ENCODE measurements at regions not wholly inside any gene's neighbourhood (a gene's known extent, or its start where the extent isn't known, plus 50 kb on each side); places are given as distances from the start of the nearest gene placed in this dataset.

DNA sequence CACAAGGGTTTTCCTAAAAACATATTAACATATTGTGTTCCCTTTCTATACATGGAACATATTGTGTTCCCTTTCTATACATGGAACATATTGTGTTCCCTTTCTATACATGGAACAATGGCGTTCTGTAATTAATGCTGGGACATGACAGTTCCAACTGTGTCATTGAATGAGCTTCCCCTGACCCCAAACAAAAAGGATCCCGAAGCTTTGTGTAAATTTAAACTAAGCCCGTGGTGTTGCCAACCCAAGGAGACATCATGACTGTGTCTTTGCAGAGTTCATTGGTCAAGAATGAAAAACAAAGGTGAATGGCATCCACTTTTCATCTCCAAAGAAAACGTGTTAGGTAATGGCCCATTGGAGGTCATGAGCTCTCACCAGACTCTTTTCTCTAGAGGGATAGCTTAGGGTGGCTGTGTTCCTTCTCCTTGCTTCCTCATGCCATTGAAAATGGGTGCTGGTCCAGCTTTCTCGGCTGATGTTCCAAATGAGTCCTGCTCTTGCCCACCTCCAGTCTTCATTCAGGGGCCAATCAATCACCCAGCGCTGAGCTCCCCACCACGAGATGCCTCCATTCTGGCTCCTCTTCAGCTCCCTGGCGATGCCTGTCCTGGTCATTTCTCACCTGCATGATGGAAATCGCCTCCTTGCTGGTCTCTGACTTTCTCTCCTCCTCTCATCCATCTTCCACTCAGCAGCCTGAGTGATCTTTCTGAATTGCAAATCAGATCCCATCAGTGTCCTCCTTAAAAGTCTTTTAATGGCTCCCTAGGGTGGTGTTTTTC lies 156.1 kb downstream of the VRK1 start:
- TF ChIP-seq POLR2A (IDR thresholded peaks at IDR 0.05): no peak
- TF ChIP-seq, protein P1, sequence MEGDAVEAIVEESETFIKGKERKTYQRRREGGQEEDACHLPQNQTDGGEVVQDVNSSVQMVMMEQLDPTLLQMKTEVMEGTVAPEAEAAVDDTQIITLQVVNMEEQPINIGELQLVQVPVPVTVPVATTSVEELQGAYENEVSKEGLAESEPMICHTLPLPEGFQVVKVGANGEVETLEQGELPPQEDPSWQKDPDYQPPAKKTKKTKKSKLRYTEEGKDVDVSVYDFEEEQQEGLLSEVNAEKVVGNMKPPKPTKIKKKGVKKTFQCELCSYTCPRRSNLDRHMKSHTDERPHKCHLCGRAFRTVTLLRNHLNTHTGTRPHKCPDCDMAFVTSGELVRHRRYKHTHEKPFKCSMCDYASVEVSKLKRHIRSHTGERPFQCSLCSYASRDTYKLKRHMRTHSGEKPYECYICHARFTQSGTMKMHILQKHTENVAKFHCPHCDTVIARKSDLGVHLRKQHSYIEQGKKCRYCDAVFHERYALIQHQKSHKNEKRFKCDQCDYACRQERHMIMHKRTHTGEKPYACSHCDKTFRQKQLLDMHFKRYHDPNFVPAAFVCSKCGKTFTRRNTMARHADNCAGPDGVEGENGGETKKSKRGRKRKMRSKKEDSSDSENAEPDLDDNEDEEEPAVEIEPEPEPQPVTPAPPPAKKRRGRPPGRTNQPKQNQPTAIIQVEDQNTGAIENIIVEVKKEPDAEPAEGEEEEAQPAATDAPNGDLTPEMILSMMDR (IDR thresholded peaks at IDR 0.05): no peak
- TF ChIP-seq POLR2AphosphoS5 (IDR thresholded peaks at IDR 0.05): no peak

Data from breast epithelium (tissue), 3 donors.